ENCODE measurements at regions not wholly inside any gene's neighbourhood (a gene's known extent, or its start where the extent isn't known, plus 50 kb on each side); places are given as distances from the start of the nearest gene placed in this dataset.
"Not testable (repeated sequence)": the region's sequence is repeated elsewhere in the genome, so short reads cannot be mapped to it uniquely, and the experiment has no call there.

DNA sequence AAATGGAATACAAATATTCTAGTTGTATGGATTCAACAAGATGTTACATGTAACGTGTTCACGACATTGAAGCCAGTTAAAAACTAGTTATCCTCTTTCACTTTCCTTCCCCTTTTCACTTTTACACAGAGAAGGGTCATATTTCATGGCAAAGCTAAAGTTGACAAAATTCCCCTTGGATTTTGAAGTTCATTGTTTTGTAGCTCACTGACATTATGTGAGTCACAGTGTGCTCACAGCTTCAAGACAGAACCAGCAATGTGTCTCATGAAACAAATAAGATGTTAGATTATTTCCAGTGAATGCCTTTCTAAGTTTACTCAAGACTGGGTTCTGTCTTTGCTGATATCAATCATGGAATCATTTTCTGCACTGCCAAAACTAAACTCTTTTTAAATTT, 535.5 kb upstream of the GRIN3A start:
- TF ChIP-seq, protein P1, sequence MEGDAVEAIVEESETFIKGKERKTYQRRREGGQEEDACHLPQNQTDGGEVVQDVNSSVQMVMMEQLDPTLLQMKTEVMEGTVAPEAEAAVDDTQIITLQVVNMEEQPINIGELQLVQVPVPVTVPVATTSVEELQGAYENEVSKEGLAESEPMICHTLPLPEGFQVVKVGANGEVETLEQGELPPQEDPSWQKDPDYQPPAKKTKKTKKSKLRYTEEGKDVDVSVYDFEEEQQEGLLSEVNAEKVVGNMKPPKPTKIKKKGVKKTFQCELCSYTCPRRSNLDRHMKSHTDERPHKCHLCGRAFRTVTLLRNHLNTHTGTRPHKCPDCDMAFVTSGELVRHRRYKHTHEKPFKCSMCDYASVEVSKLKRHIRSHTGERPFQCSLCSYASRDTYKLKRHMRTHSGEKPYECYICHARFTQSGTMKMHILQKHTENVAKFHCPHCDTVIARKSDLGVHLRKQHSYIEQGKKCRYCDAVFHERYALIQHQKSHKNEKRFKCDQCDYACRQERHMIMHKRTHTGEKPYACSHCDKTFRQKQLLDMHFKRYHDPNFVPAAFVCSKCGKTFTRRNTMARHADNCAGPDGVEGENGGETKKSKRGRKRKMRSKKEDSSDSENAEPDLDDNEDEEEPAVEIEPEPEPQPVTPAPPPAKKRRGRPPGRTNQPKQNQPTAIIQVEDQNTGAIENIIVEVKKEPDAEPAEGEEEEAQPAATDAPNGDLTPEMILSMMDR (IDR thresholded peaks at IDR 0.05; ENCODE audit: control insufficient read depth, insufficient read depth, low read depth, low read length, missing control alignments): no peak
- DNase-seq (ENCODE audit: low read depth): no peak
- no peak overlapping the region for H3K4me3 ChIP-seq (ENCODE audit: control insufficient read depth, low read depth, low read length)

DNA sequence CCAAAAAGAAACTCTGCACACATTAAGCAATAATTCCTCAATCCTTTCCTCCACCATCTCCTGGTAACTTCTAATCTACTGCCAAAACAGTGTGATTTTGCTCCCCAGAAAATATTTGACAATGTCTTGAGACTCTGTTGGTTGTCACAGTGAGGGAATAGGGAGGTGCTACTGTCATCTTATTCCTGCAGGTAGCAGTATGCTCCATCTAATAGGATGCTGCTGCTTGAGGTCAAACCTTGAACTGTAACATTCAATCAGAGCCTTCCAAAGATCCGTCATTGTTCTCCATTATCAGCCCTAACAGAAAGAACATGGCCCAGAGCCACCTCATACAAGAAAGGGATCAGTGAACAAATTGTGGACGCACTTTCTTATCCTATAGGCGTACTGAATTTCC, 514.7 kb upstream of the GRIN3A start:
- H3K4me3 ChIP-seq (ENCODE audit: control insufficient read depth, low read depth, low read length): no peak overlapping the region
- no peak for DNase-seq (ENCODE audit: low read depth)
- TF ChIP-seq, protein P1 (IDR thresholded peaks at IDR 0.05; ENCODE audit: control insufficient read depth, insufficient read depth, low read depth, low read length, missing control alignments): no peak

DNA sequence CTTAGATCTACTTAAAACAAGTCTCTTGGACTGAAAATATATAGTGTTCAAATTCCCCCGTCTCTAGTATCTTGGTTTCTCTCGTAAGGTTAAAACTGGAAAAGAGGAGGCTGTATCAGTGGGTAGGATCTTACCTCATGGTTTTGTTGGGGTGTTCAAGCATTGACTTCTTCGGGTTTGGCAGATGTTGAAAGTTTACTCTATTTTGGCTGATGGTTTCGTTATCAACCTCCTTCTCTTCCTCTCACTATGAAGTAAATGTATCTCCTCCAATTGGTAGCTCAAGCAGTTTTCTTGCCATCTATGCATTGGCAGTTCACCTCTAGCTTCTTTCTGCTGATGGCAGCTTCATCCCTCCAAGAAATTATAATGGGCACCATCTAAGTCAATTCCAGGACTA, 506.5 kb upstream of the GRIN3A start:
- TF ChIP-seq, protein P1 (IDR thresholded peaks at IDR 0.05; ENCODE audit: control insufficient read depth, insufficient read depth, low read depth, low read length, missing control alignments): no peak
- no peak overlapping the region for H3K4me3 ChIP-seq (ENCODE audit: control insufficient read depth, low read depth, low read length)
- DNase-seq (ENCODE audit: low read depth): no peak

DNA sequence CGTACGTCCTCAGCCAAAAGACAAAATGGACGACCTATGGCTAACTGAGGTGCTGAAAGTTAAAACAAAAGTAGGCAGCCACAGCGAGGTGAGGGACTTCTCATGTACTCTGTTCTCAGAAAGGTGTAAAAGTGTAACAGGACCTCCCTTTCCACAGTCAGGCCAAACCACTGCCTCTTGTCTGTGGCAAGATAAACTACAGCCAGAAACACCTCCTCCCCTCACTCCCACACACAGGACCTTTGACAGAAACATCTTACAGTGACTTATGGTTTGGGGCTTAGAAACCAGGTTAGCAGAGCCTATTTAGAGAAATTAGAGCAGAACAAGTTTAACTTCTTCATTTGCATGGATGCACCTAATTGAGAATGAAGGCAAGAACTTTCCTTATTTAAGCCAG, 499.1 kb upstream of the GRIN3A start:
- DNase-seq (ENCODE audit: low read depth): no peak
- TF ChIP-seq, protein P1 (IDR thresholded peaks at IDR 0.05; ENCODE audit: control insufficient read depth, insufficient read depth, low read depth, low read length, missing control alignments): no peak
- no peak overlapping the region for H3K4me3 ChIP-seq (ENCODE audit: control insufficient read depth, low read depth, low read length)

DNA sequence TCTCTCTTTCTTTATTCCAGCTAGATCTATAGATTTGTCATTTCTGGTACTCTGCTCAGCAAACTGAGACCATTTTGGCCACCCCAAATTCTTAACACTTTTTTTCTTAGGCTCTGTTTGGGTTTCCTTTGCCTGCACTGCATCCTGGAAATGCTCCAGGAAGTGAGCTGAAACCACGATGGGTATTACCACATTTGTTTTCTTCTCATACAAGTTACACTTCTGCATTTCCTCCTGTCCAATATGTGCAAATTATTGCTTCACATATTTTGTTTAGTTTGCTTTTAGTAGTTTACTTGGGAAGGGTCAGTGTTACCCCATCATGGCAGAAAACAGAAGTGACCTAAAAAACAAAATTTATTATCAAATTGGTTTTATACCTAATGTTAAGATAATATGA, 498.6 kb upstream of the GRIN3A start:
- no peak overlapping the region for H3K4me3 ChIP-seq (ENCODE audit: control insufficient read depth, low read depth, low read length)
- no peak for DNase-seq (ENCODE audit: low read depth)
- TF ChIP-seq, protein P1 (IDR thresholded peaks at IDR 0.05; ENCODE audit: control insufficient read depth, insufficient read depth, low read depth, low read length, missing control alignments): no peak

DNA sequence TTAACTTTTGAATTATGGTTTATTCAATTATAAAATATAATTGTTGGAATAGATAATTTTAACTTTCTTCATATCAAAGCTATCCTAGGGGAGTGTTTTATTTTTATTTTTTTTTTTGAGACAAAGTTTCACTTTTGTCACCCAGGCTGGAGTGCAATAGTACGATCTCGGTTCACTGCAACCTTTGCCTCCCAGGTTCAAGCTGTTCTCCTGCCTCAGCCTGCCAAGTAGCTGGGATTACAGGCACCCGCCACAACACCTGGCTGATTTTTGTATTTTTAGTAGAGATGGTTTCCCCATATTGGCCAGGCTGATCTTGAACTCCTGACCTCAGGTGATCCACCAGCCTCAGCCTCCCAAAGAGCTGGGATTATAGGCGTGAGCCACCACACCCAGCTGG, 489.0 kb upstream of the GRIN3A start:
- not testable (repeated sequence) for H3K4me3 ChIP-seq (ENCODE audit: control insufficient read depth, low read depth, low read length); DNase-seq (ENCODE audit: low read depth)

DNA sequence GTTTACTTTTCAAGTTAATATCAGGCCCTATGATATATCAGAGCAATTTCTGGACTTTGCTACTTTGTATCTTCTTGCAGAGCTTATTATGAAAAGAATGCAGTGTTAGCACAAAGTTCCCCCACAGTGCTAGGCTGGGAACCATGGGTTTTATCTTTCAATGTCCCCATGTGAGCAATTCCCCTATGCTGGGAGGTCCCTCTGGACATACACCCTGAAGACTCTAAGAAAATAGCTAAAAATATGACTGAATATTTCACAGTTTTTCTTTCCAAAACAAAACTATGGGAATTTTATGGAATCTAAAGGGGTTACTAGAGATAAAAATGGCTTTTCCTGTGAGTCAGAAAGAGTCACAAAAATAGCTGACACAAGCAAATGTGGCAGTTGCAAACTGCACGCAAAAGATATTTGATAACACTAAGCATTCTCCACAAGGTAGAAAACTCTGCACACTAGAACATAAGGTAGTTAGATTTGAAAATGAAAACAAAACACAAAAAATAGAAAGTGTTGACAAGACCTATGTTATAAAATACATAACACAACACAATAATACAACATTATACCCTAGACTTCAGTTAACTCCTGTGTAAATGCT, 487.5 kb upstream of the GRIN3A start:
- no peak overlapping the region for H3K4me3 ChIP-seq (ENCODE audit: control insufficient read depth, low read depth, low read length)
- DNase-seq (ENCODE audit: low read depth): no peak
- TF ChIP-seq, protein P1 (IDR thresholded peaks at IDR 0.05; ENCODE audit: control insufficient read depth, insufficient read depth, low read depth, low read length, missing control alignments): no peak

DNA sequence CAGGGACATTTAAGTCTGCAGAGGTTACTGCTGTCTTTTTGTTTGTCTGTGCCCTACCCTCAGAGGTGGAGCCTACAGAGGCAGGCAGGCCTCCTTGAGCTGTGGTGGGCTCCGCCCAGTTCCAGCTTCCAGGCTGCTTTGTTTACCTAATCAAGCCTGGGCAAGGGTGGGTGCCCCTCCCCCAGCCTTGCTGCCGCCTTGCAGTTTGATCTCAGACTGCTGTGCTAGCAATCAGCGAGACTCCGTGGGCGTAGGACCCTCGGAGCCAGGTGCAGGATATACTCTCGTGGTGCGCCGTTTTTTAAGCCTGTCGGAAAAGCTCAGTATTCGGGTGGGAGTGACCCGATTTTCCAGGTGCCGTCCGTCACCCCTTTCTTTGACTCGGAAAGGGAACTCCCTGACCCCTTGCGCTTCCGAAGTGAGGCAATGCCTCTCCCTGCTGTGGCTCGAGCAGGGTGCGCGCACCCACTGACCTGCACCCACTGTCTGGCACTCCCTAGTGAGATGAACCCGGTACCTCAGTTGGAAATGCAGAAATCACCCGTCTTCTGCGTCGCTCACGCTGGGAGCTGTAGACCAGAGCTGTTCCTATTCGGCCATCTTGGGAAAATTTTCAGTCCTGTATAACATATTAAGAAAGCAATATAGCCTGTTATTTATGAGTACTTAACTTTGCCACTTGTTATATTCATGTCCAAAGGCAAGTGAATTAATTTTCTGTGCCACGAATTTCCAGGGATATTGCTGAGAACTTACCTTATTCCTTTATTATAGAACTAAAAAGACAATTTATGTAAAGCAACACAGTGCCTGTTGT, 485.1 kb upstream of the GRIN3A start:
- not testable (repeated sequence) for DNase-seq (ENCODE audit: low read depth)

More for the DNA sequence above, 485.1 kb upstream of the GRIN3A start:
- H3K4me3 ChIP-seq (ENCODE audit: control insufficient read depth, low read depth, low read length): not testable (repeated sequence)
